Hindlimb muscle (tissue), 1 donor: ENCODE measurements at regions not wholly inside any gene's neighbourhood (a gene's known extent, or its start where the extent isn't known, plus 50 kb on each side); places are given as distances from the start of the nearest gene placed in this dataset.

Source experiments
- DNase-seq: peaks from one replicate; pipeline ENCODE4 v3.0.0-alpha.2; 2013

DNA sequence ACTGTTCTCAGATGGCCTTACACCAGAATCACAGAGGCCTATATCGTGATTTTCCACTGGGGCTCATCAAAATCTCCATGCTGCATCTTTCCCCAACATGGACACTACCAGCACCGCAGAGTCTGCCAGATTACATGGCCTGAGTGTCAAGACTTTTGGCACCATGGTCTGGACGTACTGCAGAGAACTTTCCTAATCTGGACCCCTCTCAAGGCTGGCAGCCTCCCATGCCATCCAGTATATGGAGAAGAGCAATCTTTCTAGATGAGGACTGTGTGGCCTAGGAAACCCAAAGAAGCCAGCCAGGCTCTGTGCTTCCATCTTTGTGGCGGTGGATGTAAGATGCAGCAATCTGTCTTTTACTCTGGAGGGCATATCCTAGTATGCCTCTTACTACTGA, 139.2 kb downstream of the ADAMTS15 start:
- DNase-seq: no peak

DNA sequence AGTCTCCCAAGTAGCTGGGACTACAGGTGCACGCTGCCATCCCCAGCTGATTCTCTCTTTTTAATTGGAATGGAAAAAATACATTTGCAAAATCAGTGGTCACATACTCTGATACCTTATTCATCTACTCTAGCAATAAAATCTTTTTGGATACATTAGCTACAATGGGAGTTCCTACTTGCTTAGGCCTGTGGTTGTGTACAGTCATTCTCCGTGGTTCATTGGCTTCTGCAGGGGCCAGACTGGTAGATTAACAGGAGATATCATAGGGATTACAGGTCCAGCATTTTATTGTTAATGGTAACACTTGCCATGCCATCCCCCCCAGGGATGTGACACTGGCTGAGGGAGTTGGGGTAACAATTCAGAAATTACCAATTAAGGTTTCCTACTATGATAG, 140.0 kb downstream of the ADAMTS15 start:
- DNase-seq: no peak

DNA sequence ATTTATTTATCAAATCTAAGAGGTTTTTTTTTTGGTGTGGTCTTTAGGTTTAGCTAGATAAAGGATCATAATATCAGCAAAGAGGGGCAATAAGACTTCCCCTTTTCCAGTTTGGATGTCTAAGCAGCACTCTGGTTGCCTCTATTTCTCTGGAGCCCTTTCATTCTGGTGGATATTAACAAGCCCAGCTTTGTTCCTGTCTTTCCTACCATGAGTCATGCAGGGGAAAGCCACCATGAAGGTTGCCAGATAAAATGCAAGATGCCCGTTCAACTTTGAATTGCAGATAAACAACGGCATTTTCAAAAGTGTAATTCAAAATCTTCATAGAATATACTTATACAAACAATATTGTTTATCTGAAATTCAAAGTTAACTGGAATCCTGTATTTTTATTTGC, 143.6 kb downstream of the ADAMTS15 start:
- no peak for DNase-seq

DNA sequence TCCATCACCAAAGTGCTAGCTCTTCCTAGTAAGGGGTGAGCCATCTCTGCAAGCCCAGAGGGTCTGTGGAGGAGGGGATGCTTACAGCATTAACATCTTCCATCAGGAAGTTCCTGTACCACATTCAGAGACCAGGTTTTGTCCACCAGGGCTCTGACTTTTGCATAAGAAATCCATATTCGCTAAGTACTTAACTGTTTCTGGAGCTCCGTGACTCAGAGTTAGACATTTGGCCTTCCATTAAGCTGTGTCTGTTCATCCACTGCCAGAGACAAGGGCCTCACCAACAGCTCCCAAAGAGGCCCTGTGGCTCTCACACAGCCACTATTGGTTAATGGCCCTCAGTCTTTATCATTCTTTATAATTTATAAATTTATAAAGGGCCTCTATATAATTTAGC, 144.6 kb downstream of the ADAMTS15 start:
- DNase-seq: no peak

DNA sequence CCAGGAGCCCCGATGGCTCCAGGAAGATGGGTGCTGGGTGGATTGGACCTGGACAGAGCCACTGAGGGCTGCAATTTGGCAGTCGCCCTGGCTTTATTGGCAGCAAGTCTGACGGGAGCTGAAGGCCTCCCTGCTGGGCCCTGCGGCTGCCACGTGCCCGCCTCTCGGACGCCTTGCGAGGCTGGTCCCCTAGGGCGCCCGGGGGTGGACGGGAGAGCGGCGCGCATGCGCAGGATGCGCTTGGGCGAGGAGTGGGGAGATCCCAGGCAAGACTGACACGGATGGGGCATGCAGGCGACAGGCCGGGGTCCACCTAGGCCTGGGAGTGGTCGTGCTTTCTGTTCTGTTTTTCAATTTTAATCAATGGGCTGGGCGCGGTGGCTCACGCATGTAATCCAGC, 150.0 kb downstream of the ADAMTS15 start:
- DNase-seq: no peak

DNA sequence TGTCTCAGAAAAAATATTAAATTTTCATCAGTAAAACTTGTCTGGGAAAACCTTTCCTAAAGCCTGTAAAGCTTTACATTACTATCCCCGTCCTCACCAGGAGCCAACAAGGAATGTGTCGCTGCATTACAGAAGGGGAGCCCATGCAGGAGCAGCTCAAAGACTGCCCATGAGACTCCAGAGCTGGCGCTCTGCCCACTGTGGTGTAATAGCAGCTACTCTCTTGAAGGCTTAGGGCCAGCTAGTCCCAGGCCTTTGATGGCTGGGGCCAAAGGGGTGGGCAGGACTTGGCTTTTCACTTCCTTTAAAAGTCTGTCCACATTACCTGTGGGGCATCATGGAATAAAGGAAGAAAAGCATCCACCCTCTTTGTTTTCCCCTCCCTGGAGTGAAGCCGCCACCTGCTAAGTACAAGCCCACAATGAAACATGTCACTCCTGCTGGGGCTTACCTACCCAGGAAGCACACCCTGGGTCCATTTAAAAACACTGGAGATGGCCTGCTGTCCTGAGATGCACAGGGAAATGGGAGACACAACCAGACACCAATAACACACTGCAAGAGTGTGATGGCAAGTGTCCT, 150.7 kb downstream of the ADAMTS15 start:
- DNase-seq: no peak

DNA sequence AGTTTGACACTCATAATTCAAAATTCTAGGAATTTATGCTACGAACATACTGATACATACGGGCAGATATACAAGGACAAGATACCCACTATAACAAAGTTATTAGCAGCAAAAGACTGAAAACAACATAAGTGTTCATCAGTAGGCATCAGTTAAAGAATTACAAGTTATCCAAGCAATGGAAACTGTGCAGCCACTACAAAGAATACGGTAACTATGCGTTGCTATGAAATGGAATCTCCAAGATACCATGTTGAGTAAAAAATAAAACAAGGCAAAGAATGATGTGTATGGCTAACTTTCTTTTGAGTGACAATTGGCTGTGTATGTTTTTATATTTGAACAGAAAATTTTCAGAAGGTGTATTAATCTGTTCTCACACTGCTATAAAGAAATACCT, 151.7 kb downstream of the ADAMTS15 start:
- no peak for DNase-seq

DNA sequence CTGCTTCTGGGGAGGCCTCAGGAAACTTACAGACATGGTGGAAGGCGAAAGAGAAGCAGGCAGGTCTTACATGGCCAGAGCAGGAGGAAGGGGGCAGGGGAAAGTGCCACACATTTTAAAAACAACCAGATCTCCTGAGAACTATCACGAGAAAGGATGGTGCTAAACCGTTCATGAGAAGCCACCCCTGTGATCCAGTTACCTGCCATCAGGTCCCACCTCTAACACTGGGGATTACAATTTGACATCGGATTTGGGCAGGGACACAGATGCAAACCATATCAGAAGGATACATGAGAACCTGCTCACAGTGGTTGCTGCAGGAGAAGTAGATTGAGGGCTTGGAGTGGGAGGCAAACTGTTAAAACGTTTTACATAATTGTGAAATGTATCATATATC, 152.2 kb downstream of the ADAMTS15 start:
- DNase-seq: no peak

DNA sequence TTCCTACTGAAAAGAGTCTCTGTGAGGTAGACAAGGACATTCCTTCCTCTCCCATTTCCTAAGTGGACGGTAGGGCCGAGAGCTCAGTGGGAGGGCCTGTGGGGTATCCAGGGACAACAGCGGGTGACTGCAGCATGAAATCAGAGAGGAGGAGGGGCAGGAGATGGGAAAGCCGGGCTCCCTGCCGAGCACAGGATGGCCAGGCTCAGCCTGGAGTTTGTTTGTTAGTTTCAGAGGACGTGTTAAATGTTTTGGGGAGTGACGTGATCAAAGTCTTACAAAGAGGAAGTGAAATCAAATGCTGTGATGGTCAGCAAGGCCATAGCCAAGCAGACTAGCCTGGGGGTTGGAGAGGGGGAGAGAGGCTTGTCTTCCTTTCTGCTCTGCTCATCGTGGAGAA, 152.7 kb downstream of the ADAMTS15 start:
- DNase-seq: peak; percentile 60

DNA sequence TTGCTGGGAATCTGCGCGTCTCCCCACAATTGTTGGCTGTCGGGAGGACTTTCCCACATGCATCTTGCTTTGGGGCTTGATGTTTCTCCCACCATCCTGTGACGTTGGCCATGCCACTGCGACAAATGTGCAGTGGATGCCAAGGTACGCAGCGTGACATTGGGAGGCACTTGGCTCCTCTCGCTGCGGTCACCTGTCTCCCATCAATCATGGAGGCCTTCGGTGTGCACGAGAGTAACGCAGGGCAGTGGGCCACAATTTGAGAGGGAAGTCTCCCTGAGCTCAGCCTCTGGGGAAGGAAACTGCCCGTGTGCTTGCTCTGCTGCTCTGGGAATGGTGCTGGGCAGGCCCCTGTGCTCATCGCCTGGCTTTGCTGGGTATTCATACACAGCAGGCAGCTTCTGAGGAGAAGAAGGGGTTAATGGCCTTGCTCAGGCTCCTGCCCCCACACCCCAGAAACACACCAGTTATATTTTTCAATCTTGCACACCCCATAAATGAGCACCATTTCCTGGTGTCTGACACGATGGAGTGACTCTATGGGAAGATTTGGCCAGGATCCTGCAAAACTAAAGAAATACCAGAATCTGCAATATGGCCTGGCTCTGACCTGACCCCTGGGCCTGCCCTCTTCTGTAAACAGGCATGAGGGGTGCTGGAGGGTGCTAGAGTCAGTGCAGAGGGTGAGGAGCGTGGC, 153.5 kb downstream of the ADAMTS15 start:
- DNase-seq: no peak

DNA sequence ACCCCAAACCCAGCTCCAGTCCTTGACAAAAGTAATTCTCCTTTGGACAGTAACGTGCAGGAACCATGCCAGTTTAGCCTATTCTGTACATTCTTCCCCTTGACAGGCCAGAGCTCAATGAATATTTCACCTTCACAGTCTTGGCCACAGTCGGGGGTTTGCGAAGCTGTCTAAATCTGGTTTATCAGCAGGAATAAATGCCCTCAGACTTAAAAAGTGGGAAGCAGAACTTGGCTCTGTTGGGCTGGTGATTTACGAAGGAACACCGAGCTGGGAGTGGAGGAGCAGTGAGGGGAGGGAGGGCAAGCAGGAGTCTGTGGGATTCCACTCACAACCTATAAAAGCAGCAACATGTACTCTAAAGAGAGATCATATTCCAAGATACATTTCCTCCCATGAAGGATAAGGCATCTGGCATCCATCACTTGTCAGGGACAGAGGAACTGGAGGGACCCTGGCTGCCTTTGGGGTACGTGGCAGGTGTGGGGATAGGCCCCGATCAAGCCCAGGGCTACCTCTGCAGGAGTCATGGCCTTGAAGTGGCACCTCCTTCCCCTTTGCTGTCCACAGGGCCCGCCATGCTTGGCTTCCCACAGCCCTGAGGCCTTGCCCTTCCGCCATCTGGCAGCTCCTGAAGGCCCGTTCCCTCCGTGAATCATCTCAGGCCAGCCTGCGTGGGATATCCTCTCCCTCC, 154.3 kb downstream of the ADAMTS15 start:
- no peak for DNase-seq

DNA sequence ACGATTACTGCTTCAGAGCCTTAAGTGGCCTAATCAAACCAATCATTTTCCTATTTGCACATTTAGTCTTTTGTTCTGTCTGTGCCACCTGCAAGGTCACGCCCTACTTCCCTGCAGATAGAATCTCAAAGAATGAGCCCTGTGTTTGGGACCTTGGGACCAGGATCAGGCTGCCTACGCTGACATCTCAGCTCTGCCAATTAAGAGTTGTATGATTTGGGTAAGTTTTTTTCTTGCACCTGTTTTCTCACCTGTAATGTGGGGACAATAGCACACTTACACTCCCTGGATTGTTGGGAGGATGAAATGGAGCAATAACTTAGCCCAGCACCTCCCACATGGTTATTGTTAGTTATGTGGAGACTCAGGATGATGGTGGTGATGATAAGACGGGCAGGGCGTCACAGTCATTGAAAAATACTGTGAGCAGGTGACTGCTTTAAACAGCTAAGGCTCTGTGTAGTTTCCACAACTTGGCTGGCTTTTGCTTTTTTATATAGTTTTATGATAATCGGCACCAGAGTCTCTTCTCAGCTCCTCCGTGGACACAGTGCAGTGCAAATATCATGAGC, 155.0 kb downstream of the ADAMTS15 start:
- no peak for DNase-seq

DNA sequence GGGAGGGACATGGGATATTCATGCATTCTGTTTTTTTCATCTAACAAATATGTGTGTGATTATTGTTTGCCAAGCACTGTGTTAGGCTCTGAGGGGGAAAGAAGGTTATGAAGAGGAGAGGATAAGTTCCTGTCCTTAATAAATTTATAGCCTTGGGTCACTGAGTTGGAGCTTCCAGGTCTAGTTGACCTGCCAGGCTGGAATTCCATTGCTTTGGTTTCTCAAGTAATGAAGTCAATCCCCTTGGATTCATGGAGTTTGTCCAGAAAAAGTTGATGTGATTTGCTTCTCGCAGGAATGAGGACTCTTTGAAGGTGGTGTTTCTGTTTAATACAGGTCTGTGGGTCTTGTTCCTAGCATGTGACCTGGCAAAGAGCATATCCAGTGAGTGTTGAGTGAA, 156.2 kb downstream of the ADAMTS15 start:
- DNase-seq: no peak

DNA sequence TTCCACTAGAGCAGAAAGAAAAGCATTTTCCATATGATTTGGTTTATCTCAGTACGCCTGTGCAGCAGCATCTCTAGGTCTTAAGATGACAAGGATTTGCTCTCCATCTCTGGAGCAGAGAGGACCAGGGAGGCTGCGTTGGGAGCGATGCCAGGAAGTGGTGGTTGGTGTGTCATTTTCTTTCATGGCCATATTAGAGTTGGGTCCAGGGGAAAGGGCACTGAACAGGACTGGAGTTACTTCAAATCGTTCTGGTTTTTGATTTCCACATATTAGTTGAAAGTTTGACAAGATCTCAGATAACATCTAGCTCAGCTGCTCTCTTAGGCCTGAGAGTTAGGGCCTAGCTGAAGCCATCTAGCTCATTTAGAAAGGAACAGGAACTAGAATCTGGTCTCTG, 157.7 kb downstream of the ADAMTS15 start:
- no peak for DNase-seq

DNA sequence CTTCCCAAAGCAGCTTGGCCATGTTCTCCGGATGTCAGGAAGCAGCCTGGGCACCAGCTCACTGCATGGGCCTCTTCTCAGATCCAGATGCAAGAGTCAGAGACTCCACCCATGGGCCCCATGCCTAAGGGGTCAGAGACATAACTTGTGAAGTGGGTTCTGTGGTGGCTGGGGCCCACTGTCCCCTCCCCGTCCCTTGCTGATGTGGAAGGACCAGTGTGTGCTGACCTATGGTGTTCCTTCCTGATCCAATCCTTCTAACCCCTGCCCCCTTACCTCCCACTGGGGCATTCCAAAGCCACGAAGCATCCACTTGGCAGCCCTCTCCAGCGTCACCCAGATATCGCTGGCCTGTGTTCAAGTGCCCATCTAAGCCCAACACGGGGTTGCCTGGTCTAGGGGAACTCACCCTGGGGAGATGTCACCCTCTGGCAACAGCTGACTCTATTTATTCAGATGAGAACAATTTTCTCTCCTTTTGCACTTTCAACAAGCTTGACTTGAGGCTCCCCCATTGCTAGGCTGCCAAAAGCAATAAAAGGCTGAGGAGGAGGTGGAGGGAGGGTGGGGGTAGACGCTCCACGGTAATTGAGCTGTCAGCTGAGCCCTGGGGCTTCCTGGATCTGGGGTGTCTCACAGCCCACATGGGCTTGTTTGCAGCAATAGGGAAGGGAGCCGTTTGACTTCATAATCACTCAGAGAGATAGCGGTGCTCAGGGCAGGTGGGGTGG, 158.5 kb downstream of the ADAMTS15 start:
- DNase-seq: no peak

DNA sequence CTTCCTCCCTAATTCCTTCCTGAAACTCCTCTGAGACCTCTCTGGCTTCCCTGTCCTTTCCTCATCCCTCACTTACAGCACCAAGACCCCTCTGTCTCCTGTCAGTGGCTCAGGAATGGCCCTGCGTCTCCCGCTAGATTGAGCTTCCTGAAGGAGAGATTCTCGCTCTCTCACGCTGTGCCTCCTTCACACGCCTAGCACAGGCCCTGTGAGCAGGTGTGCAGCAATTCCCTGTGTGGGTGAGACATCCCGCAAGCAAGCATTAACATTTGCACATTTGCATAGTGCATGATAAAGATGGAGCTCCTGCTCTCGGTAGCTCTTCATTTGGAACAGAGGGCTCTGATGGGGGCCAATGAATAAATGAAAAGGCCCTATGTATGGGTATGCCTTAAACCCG, 159.8 kb downstream of the ADAMTS15 start:
- no peak for DNase-seq

DNA sequence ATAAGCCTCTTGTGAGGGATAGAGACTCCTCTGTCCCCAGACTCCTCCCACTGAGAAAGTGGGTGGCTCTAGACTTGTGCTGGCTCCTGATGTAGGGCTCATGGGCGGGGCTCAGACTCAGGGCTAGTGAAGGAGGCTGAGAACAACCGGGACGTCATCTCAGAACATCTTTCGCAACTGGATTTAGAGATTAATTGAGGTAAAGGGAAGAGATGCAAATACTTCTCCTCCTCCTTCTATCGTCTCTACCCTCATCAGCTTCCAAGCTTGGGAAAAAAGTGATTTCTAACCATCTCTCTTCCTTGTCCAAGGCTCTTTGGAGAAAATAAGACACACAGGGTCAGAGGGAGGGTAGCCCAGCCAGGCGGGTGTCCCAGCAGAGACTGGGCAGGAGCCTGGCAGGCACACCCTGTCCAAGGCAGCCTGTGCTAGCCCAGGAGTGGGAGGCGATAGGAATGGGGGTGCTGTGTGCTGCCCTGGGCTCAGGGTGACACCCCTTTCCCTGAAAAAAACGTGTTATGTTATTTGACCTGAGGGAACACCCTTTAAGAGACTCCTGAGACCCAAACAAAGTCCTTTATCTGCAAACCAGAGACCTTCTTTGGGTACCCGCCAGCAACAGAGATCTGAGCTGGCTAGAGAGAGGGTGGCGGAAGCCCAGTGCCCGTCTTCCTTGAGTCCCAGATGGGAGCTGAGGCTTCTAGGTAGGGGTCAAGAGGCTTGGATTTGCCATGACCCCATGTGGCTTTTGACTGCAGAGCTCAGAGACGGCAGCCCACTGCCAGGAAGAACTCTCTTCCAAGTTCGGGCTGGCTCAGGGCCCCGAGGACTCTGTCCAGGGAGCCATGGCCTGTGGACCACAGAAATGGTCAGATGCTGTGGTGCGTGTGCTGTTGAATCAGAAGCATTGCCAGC, 160.9 kb downstream of the ADAMTS15 start:
- DNase-seq: no peak

DNA sequence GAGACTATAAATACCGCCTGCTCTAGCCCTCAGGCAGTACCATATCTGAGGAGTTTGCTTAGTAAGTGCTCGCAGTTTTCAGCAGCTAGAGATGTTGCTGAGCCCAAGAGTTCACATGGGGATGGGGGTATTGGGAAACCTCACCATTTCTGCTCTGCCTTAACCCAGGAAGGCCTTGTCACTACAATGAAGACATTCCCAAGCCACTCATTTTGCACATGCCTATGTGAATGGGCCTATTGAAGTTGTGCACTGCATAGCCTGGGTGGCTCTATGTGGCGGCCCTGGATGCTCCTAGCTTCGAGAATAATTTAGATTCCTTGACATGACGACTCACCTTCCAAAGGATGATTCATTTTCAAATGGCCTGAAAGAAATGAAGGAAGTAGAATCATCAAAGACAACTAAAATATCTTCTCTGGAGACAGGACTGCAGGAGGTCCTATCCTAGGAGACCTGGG, 163.4 kb downstream of the ADAMTS15 start:
- no peak for DNase-seq

DNA sequence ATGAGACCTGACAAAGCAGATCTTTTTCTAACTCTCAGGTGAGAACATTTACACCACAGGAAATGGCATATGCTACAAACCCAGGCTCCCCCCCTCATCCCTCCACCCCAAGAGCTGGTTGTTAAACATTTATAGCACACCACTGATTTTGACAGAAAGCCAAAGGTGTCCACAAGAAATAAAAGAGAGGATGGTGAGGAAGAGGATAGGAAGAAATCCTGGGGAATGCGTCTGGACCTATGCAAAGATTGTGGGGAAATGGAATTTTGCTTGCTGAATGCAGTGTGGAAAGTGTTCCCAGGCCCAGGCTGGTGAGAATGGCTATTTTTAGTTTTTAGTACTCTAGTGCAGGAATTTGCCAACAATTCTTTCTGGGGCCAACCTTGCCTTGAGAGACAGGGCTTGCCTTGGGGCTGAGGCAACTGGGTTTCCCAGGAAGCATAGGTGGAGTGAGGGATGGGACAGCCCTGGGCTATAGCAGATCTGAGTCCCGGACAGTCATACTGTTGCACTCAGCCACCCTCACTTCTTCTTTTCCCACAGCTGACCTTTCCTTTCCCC, 163.9 kb downstream of the ADAMTS15 start:
- no peak for DNase-seq

DNA sequence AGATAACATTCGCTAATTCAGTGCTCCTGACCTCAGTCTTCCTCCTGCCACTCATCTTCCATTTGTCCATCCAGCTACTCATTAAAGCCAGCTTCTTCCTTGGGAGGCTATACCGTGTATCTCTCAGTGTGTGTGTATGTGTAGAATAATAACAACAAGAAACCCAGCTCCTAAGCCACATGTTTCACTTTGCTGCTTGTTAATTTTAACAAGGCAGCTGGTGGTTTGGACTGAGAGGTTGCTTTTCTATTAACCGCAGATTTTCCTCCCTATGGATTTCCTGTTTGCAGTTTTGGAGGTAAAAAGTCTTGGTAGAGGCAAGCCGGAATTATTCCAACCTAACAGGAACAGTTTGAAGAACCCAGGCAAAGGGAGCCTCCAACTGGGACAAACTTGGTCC, 165.0 kb downstream of the ADAMTS15 start:
- DNase-seq: no peak

DNA sequence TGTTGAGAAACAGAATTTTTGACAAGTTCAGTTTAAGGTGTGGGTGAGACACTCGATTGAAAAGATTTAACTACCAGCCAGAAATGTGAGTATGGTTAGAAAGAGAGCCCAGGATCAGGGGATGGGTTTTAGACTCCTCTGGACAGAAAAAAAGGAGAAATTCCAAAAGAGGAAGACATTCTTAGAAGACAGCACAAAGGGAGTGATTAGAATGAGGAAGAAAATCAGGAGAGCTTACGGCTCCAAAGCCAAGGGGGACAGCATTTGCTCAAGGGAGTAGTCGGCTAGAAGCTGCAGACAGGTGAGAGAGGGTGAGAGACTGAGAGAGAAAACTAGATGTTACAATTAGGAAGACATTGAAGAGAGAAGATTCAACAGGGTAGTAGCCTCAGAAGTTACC, 166.1 kb downstream of the ADAMTS15 start:
- DNase-seq: no peak

DNA sequence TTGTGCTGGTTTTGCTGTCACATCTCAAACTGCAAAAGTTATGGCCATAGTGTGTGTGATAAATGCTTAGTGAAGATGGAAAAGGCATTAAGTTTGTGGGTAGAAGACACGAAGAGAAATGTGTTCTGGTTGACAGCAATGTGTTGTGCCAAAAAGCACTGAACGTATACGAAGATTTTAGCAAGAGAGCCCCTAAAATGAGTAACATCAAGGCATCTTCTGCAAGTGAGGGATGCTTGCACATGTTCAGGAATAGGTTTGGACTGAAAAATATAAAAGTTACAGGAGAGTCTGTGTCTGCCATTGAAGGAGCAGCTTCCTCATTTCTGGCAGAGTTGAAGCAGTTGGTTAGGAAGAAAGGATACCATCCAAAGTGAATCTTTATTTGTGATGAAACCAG, 167.1 kb downstream of the ADAMTS15 start:
- no peak for DNase-seq
